Kidney capillary endothelial cell (primary cell): ENCODE measurements at regions not wholly inside any gene's neighbourhood (a gene's known extent, or its start where the extent isn't known, plus 50 kb on each side); places are given as distances from the start of the nearest gene placed in this dataset.
"Not testable (repeated sequence)": the region's sequence is repeated elsewhere in the genome, so short reads cannot be mapped to it uniquely, and the experiment has no call there.

Experiments
- DNase-seq: peaks from one replicate; pipeline ENCODE4 v3.0.0-alpha.2; 2018; ENCODE audit warnings: low spot score

DNA sequence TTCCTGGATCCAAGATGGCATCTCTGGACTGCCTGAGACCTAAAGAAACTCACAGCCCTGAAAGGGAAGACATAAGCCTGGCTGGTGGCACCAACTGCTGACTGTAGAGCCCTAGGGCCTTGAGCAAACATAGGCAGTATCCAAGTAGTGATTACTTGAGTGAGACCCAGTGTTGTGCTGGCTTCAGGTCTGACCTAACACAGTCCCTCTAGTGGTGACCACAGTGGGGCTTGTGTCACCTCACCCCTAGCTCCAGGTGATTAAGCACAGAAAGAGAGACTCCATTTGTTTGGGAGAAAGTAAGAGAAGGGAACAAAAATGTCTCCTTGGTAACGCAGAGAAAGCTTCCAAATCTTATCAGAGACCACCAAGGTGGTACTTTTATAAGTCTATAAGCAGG is 496.3 kb upstream of the HTR2C start:
- no peak for DNase-seq

- no peak for DNase-seq
These were observed 506.1 kb upstream of the HTR2C start for GRCh38 chrX:114077773-114078172.

DNA sequence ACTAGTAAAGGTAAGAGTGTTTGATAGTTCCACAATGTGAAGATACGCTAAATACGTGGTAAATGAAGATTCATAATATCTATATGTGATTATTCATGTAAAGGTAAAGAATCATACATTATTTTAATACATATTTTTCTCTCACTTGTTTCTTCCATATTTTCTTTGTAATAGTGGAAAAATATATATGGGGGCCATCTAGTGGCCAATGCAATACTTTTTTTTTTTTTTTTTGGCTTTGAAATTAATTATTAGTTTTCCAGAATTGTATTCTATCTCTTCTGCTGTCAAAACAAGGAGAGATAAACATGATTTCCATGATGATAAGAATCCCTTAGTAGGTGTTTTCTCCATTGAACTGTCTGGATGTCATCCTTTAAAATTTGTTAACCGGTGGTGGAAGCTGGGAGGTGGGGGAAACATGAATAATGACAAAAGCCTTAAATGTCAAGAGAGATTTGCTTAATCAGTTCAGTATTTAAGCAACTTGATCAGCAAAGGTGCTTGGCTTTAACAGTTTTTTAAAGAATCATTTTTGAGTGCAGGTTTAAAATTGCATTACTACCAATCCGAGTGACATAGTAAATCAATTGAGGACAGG is 508.7 kb upstream of the HTR2C start:
- no peak for DNase-seq

DNA sequence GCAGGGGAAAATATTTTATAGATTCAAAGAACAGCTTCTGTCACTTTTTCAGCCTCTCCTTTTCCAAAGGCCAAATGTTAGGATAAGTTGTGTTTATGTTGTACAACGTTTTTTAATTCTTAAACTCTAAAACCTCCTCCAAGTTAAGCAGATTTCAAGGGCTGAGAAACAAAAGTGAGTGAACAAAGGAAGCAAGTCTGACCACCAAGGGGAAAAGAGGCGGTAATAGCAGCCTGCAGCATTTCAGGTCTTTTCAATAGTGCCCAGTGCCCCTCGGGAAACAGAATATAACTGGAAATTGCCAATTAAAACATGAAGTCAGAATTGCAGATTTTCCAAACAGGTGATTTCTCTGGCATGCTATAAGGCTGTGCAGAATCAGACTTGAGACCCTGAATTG is 510.0 kb upstream of the HTR2C start:
- DNase-seq = no peak

DNA sequence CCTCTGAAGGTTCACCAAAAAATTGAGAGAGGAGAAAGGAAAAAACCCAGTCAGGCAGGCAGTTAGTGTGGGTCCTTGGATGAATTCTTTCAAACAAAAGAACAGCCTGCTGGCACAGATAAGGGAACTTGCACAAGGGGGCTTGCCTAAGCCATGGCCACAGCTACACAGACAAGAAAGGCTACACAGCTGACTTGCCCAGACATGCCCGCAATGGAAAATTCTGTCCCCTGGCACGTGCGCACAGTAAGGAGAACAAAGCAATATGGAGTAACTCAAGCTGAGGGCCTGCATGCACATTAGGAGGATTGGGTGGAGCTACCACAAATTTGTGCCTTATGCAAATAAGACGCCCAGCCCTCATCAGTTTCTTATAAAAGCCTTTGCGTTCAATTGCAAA is 512.5 kb upstream of the HTR2C start:
- no peak for DNase-seq

DNA sequence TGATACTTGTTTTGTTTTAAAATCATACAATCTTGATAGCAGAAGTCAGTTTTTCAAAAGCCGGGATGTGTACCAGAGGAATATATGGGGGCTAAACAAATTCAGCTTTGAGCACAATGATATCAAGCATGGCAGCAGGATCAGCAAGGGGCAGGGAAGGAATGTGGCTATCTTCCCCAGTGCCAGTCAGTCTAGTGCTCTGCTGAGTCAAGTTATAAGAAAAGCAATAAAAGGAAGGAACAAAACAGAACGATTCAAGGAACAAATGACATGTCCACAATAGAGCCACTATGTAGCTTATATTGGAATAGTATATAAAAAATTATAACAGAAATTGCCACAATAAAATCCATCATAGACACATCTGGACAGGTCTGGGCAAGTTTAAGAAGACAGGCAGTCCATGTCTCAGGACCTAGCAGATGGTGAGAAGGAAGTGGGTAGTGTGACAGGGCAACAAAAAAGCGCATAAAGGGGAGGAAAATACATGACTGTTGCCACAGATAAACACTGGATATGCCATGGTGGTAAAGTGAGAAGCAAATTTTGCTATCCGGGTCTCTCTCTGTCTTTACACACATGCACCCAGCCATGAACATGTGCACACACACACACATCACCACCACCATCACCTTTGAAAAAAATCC is 518.2 kb upstream of the HTR2C start:
- DNase-seq = no peak

DNA sequence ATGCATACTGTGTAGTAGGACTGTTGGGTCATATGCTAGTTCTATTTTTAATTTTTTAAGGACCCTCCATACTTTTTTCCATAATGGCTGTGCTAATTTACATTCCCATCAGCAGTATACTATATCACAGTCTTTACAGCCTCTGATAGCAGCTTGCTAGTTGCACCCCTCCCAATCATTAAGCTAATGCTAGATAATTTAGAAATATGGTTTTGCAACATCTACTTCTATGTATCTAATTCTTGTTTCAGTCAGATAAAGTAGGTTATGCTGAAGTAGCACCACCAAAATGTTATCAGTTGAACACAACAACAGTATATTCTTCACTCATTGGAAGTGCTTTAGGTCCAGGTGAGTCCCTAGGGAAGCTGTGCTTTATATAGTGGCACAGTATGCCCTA is 522.7 kb upstream of the HTR2C start:
- DNase-seq = no peak

DNA sequence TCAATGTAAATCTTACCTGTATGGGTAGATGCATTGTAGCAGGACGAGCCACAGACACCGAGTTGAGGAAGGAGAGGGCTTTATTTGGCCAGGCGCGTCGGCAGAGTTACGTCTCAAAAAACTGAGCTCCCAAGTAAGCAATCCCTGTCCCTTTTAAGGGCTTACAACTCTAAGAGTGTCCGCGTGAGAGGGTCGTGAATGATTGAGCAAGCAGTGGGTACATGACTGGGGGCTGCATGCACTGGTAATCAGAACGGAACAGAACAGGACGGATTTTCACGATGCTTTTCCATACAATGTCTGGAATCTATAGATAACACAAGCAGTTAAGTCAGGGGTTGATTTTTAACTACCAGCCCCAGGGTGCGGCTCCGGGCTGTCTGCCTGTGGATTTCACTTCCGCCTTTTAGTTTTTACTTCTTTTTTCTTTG is 524.9 kb upstream of the HTR2C start:
- no peak for DNase-seq

- DNase-seq = not testable (repeated sequence)
These were observed 526.5 kb upstream of the HTR2C start for GRCh38 chrX:114057422-114057821.

DNA sequence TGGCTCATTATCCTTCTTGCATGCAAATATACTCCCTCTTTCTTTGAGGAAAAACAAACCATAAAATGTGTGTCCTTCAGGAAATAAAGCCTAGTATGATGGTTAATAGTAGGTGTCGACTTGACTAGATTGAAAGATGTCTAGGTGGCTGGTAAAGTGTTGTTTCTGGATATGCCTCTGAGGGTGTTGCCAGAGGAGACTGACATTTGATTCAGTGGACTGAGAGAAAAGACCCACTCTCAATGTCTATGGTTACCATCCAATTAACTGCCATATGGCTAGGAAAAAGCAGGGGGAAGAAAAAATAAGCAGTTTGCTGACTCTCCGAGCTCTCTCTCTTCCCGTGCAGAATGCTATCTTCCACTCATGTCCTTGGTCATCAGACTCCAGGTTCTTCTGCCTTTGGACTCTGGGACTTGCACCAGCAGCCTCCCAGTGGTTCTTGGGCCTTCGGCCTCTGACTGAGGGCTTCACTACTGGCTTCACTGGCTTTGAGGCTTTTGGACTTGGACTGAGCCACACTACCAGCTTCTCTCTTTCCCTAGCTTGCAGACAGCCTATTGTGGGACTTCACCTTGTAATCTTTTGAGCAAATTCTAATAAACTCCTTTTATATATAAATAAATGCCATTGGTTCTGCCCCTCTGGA is 532.1 kb upstream of the HTR2C start:
- no peak for DNase-seq

DNA sequence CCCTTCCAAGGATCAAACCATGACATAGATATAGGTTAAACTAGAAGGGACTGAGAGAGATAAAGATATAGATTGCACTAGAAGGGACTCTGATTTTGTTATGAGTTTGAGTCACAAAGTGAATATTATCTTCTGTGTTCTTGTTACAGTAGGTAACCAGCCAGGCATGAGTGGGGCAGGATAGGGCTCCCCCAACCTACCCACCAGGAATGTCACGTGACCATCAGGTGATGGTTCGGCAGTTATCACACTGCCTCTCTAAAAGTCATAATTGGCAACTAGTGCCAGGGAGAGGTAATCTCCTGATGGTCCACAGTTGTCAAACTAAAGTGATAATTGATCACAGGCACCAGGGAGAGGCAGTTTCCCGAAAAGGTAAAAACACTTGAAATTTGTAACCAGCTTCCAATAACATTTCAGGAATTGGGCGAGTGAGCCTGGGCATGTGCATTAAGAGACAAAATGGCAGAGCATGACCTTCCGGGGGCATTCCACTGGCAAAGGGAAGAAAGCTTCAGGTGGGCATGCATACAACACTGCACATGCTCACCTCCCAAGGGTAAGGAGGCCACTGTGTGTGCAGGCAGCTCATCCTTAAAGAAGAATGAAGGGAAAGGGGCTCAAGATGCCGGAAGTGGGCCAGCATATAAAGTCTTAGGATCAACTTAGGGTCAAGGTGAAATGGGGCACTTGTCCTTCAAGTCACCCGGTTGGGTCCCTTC is 533.6 kb upstream of the HTR2C start:
- no peak for DNase-seq

DNA sequence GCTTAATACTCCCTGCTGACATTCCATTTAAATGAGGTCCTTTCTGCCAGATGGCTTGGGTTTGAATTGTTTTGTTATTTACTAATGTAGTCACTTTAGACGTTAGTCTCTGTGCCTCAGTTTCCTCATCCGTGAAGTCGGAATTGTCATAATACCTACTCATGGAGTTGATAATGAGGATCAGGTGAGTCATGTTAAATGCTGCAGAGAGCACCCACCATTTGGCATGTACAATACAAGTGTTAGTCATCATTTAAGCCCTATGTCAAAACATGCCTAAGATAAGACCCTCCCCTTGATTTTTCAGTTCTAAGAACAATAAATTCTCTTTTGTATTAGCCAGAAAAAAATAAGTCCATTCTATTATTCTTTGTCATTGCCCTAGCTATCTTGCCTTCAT is 534.8 kb upstream of the HTR2C start:
- DNase-seq = no peak

GRCh38 chrX:114047558-114047957 is 536.3 kb upstream of the HTR2C start:
- no peak for DNase-seq

DNA sequence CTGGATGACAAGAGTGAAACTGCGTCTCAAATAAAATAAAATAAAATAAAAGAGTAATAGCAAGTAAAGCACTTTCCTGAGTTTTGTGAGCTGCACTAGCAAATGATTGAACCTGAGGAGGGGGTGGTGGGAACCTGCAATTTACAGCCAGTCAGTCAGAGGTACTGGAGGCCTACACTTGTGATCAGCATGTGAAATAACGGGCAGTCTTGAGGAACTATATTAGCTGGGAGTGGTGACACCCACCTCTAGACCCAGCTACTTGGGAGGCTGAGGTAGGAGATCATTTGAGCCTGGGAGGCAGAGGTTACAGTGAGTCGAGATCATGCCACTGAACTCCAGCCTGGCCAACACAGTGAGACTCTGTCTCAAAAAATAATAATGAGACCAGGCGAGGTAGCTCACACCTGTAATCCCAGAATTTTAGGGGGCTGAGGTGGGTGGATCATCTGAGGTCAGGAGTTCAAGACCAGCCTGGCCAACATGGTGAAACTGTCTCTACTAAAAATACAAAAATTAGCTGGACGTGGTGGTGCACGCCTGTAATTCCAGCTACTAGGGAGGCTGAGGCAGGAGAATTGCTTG is 537.1 kb upstream of the HTR2C start:
- no peak for DNase-seq

GRCh38 chrX:114041470-114041869 is 542.4 kb upstream of the HTR2C start:
- DNase-seq = not testable (repeated sequence)

GRCh38 chrX:114040661-114041269 is 543.1 kb upstream of the HTR2C start:
- DNase-seq = not testable (repeated sequence)

DNA sequence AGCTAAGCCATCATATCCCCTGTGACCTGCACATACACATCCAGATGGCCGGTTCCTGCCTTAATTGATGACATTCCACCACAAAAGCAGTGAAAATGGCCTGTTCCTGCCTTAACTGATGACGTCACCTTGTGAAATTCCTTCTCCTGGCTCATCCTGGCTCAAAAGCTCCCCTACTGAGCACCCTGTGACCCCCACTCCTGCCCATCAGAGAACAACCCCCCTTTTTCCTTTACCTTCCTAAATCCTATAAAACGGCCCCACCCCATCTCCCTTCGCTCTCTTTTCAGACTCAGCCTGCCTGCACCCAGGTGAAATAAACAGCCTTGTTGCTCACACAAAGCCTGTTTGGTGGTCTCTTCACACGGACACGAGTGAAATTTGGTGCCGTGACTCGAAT is 543.8 kb upstream of the HTR2C start:
- not testable (repeated sequence) for DNase-seq

DNA sequence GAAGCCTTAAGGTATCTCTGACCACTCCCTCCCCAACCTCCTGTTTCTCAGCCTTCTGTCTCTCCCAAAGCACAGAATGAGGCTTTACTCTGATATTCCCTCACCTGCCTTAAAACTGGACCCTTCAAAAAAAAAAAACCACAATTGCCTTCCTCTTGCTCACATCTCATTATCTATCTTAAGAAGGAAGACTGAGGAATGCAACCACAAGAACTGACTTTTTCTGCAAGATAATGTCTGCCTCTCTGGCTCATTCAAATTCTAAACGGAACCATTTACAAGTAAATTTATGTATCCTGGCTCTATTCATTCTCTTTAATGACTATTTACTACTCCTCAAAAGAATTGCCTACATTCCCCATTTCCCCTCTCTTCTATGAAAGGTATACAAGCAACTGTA is 545.5 kb upstream of the HTR2C start:
- DNase-seq = no peak

DNA sequence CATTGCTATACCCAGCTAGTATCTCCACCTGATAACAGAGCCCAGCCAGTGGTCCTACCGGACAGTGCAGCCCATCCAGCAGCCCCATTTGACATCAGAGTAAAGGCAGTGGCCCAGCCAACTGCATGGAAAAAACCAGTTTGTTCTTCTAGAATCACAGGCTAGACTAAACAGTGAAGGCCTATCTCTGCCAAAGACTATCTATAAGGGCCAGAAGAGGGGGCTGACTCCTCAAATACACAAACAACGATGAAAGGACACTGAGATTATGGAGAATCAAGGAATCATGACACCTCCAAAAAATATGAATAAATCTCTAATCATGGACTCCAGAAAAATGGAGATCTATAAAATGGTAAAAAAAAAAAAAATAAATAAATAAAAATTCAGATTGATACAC is 546.4 kb upstream of the HTR2C start:
- no peak for DNase-seq

DNA sequence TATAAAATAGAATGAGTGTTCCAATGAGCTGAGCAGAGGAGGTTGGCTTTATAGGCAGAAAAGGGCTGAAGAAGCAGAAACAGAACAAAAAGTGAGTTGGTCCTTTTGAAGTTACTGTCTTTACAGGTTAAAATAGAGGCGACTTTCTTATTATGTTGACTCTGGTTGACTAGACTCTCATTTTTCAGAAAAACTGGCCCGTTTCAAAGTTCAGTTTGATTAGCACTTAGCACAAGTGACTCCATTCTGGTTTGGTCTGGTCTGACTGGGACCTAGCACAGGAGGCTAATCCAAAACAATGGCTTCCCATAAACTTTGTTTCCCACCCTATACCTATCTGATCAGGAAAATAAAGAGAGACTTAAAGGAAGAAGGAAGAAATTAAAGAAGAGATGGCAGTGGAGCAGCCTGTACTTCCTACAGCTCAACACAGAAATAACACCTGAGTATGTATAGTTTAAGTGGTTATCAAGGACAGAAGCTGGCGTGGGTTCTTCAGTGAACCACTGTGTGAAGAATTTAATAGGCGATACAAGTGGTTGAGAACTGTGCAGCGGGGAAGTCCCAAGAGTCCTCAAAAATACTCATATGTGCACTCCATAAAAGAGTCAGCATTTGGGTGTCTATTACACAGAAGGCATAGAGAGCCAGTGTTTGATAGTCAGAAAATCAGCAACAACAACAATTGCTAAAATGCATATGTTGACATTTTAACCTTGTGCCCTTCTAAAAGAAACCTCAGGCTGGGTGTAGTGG is 554.8 kb upstream of the HTR2C start:
- DNase-seq = no peak

- no peak for DNase-seq
These were observed 566.8 kb upstream of the HTR2C start for GRCh38 chrX:114017086-114017485.
